Epithelial cell of esophagus (primary cell): ENCODE measurements at regions not wholly inside any gene's neighbourhood (a gene's known extent, or its start where the extent isn't known, plus 50 kb on each side); places are given as distances from the start of the nearest gene placed in this dataset.
"Not testable (repeated sequence)": the region's sequence is repeated elsewhere in the genome, so short reads cannot be mapped to it uniquely, and the experiment has no call there.

Experiments used
- DNase-seq: peaks from one replicate; pipeline ENCODE4 v3.0.0; 2010; ENCODE audit warnings: low read depth
- H3K4me3 ChIP-seq: 2 replicates; pipeline ENCODE4 v1.5.1; 2011; ENCODE audit warnings: mild to moderate bottlenecking, low read length, control low read depth
- CTCF ChIP-seq: IDR thresholded peaks from 2 replicates; pipeline ENCODE4 v1.5.1; 2011; ENCODE audit warnings: low read depth, mild to moderate bottlenecking, low read length, control low read depth, inconsistent platforms; ENCODE audit not compliant: insufficient read depth; ENCODE audit errors: missing control alignments

DNA sequence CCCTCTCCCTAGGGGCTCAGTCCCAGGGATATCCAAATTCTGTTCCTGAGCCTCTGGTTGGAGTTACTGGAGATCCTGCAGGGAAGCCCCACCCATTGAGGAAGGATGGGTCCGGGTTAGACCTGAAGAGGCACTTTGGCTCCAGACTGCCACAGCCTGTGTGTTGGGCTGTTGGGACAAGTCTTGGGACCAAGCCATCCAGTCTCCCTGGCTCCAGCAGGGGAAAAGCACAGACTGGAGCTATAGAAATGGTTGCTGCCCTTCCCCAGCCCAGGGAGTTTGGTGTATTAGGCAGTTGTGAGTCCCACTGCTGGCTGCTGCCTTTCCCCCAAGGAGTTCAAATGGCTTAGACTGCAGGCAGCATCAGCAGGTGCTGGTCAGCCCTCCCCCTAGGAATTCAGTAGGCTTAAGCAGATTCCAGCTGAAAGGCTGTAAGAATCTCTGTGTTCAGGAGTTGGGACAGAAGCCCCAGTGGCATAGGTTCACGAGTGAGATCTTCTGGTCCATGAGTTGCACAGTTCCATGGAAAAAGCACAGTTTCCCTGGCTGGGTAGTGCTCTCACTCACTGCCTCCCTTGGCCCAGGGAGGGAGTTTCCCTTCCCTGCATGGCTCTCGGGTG lies 344.0 kb upstream of the EPHA5 start:
- TF ChIP-seq CTCF = no peak
- H3K4me3 ChIP-seq = no peak overlapping the region
- no peak for DNase-seq

DNA sequence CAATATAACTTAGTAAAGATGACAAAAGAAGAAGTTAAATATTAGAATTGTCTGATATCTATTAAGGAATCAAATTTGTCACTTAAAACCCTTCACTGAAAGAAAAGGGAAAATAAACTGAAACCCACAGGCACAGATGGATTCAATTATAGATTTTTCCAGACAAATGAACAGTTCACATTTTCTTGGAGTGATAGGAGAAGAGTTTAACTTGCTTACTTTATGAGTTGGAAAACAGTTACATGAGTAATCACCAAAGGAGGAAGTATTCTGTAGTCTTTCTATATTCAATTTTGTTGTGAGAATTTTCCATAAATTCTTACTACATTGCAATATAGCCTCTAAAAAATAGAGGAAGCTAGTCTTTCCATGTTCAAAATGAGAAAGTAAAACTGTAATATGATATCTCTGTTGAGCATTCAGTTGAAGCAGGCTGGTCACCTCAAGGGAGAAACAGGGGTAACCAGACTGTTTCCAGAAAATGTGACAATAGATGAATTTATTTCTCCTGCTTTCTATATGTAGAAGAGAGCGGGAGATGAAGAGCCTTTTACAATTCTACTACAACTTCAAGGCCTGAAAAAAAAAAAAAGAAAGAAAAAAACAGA lies 330.3 kb upstream of the EPHA5 start:
- H3K4me3 ChIP-seq = no peak overlapping the region
- no peak for DNase-seq
- TF ChIP-seq CTCF = no peak

DNA sequence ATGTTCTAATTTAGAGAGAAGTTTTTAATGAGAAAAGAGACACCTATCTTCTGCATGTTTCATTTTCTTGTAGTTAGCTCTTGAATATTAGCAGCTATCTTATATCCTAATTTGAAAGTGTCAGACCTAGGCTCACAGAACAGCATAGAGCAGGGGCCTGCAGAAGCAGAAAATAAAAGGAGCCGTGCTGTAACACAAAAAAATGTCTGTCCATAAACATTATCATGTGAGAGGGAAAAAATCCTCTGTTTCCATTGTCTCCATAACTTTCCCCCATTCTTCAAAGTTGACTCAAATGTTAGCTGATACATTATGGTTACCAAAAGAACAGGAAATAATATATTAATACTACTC lies 329.2 kb upstream of the EPHA5 start:
- H3K4me3 ChIP-seq = no peak overlapping the region
- DNase-seq = no peak
- TF ChIP-seq CTCF = no peak

DNA sequence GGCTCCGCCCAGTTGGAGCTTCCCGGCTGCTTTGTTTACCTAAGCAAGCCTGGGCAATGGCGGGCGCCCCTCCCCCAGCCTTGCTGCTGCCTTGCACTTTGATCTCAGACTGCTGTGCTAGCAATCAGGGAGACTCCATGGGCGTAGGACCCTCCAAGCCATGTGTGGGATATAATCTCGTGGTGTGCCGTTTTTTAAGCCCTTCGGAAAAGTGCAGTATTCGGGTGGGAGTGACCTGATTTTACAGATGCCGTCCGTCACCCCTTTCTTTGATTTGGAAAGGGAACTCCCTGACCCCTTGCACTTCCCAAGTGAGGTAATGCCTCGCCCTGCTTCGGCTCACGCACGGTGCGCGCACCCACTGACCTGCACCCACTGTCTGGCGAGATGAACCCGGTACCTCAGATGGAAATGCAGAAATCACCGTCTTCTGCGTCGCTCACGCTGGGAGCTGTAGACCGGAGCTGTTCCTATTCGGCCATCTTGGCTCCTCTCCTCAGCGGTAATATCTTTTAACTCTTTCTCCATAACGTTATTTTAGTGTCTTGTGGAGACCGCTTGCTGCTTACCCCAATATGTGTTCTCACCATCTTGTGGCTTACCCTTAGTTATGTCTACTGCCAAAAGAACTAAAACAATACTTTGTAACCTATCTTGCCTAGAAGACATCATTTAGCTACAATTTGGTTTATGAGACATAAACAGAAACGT lies 328.7 kb upstream of the EPHA5 start:
- not testable (repeated sequence) for H3K4me3 ChIP-seq

GRCh38 chr4:65983061-65983460 lies 312.8 kb upstream of the EPHA5 start:
- DNase-seq = no peak
- no peak for TF ChIP-seq CTCF

More for the DNA sequence above, 328.7 kb upstream of the EPHA5 start:
- DNase-seq = not testable (repeated sequence)

GRCh38 chr4:65976287-65976686 lies 306.0 kb upstream of the EPHA5 start:
- no peak for TF ChIP-seq CTCF

More at GRCh38 chr4:65983061-65983460, 312.8 kb upstream of the EPHA5 start:
- H3K4me3 ChIP-seq = no peak overlapping the region

GRCh38 chr4:65973186-65973585 lies 302.9 kb upstream of the EPHA5 start:
- TF ChIP-seq CTCF = no peak
- no peak for DNase-seq
- no peak overlapping the region for H3K4me3 ChIP-seq

More at GRCh38 chr4:65976287-65976686, 306.0 kb upstream of the EPHA5 start:
- no peak for DNase-seq
- no peak overlapping the region for H3K4me3 ChIP-seq
